GM12878 (cell line): ENCODE measurements at regions not wholly inside any gene's neighbourhood (a gene's known extent, or its start where the extent isn't known, plus 50 kb on each side); places are given as distances from the start of the nearest gene placed in this dataset.

ENCODE experiments used
- ATAC-seq: fragments of 200-7000 bp; cut with Tn5 transposase; 3 replicates; pipeline ENCODE4 v1.9.1; 2020; ENCODE audit warnings: mild to moderate bottlenecking, moderate library complexity
- BruUV-seq: library from RNA; stranded (reverse); fragments of 400-500 nt; replicated peaks from 2 replicates; lab custom pipeline; 2021; lab: Mats Ljungman, UMichigan
- CTCF ChIA-PET: fragments of 300-600 bp; sonication (Branson Sonifier 250); formaldehyde crosslinking; extraction: SDS; loops from one replicate; lab custom pipeline; 2021; ENCODE audit warnings: inconsistent platforms; lab: Yijun Ruan, JAX
- POLR2A ChIA-PET: fragments of 350-600 bp; formaldehyde crosslinking; extraction: SDS; loops from one replicate; lab custom pipeline; 2021; ENCODE audit warnings: inconsistent platforms; lab: Charles Lee
- RAD21 ChIA-PET: fragments of 300-600 bp; sonication (Branson Sonifier 250); formaldehyde crosslinking; loops from one replicate; lab custom pipeline; 2023; ENCODE audit warnings: antibody characterized with exemption; ENCODE audit not compliant: unreplicated experiment; lab: Charles Lee
- SMC1A ChIA-PET: fragments of 300-600 bp; sonication (Branson Sonifier 250); formaldehyde crosslinking; loops from one replicate; lab custom pipeline; 2023; ENCODE audit not compliant: unreplicated experiment, uncharacterized antibody; lab: Charles Lee
- DNase-seq: peaks from one replicate; pipeline ENCODE4 v3.0.0-alpha.2; 2011; ENCODE audit warnings: low read depth, low spot score
- FAIRE-seq: peaks from 3 replicates; lab custom pipeline; 2011; peaks lifted over from hg19 to GRCh38; lab: Jason Lieb, UNC
- H2AFZ ChIP-seq: 2 replicates; pipeline ENCODE4 v1.6.0; 2011; ENCODE audit warnings: low read depth, low read length, control low read depth; ENCODE audit not compliant: control insufficient read depth
- H3K27ac ChIP-seq: 2 replicates; pipeline ENCODE4 v1.5.1; 2011; ENCODE audit warnings: control low read depth; ENCODE audit not compliant: control insufficient read depth, insufficient read depth
- H3K27me3 ChIP-seq, 2 experiments: replicated peaks in 1 of 2; 2 replicates each; pipeline versions ENCODE4 v1.6.0 to v1.6.1; 2011; ENCODE audit warnings: low read length in 1 of 2; ENCODE audit not compliant: control insufficient read depth in 2 of 2, insufficient read depth in 2 of 2
- H3K36me3 ChIP-seq, 2 experiments: 2 replicates each; pipeline ENCODE4 v1.5.1; 2011; ENCODE audit warnings: low read length in 1 of 2; ENCODE audit not compliant: control insufficient read depth in 2 of 2, insufficient read depth in 2 of 2
- H3K4me1 ChIP-seq: 2 replicates; pipeline ENCODE4 v1.6.1; 2011; ENCODE audit warnings: mild to moderate bottlenecking, low read length, moderate library complexity, mixed read lengths; ENCODE audit not compliant: control insufficient read depth, insufficient read depth
- H3K4me2 ChIP-seq: 2 replicates; pipeline ENCODE4 v1.6.0; 2011; ENCODE audit warnings: control low read depth; ENCODE audit not compliant: control insufficient read depth, insufficient read depth
- H3K4me3 ChIP-seq: fragments of 200-600 bp; sonication (generic); 2 replicates; pipeline ENCODE4 v1.5.1; 2016
- H3K79me2 ChIP-seq: 2 replicates; pipeline ENCODE4 v1.6.0; 2011; ENCODE audit warnings: low read length; ENCODE audit not compliant: control insufficient read depth, insufficient read depth
- H3K9ac ChIP-seq: 2 replicates; pipeline ENCODE4 v1.8.0; 2011; ENCODE audit warnings: low read length, control low read depth, mixed read lengths; ENCODE audit not compliant: control insufficient read depth, insufficient read depth
- H3K9me3 ChIP-seq: replicated peaks from 3 replicates; pipeline ENCODE4 v1.5.1; 2011; ENCODE audit warnings: mild to moderate bottlenecking, low read length; ENCODE audit not compliant: control insufficient read depth, insufficient read depth
- H4K20me1 ChIP-seq: 2 replicates; pipeline ENCODE4 v1.6.0; 2011; ENCODE audit not compliant: control insufficient read depth, insufficient read depth
- BHLHE40 ChIP-seq, 2 experiments: fragments of 450-650 bp in 1 of 2; IDR thresholded peaks; 2 replicates each; pipeline ENCODE4 v1.6.1; 2011 to 2017; ENCODE audit warnings: low read depth in 2 of 2, borderline replicate concordance in 1 of 2, improper control_type of control experiment in 1 of 2, low read length in 1 of 2, mild to moderate bottlenecking in 1 of 2
- CREB1 ChIP-seq: IDR thresholded peaks from 2 replicates; pipeline ENCODE4 v1.6.1; 2012; ENCODE audit warnings: low read depth, mild to moderate bottlenecking, inconsistent platforms
- DPF2 ChIP-seq: fragments of 450-650 bp; IDR thresholded peaks from 2 replicates; pipeline ENCODE4 v1.6.1; 2017; ENCODE audit warnings: mild to moderate bottlenecking
- ELK1 ChIP-seq: IDR thresholded peaks from 2 replicates; pipeline ENCODE4 v1.6.1; 2012; ENCODE audit warnings: low read depth, low read length, improper control_type of control experiment
- HDGF ChIP-seq: fragments of 450-650 bp; IDR thresholded peaks from 2 replicates; pipeline ENCODE4 v1.6.1; 2016; ENCODE audit warnings: antibody characterized with exemption
- MXI1 ChIP-seq: fragments of 150-350 bp; IDR thresholded peaks from 2 replicates; pipeline ENCODE4 v1.6.1; 2011; ENCODE audit warnings: low read depth, mild to moderate bottlenecking, inconsistent platforms, low read length, improper control_type of control experiment
- MYB ChIP-seq: fragments of 150-350 bp; IDR thresholded peaks from 2 replicates; pipeline ENCODE4 v1.6.1; 2014; ENCODE audit warnings: mild to moderate bottlenecking, low read depth, low read length, borderline replicate concordance
- NFYA ChIP-seq: IDR thresholded peaks from 2 replicates; pipeline ENCODE4 v1.6.1; 2011; ENCODE audit warnings: low read depth, mild to moderate bottlenecking, low read length, improper control_type of control experiment, borderline replicate concordance
- PAX5 ChIP-seq: IDR thresholded peaks from 2 replicates; pipeline ENCODE4 v1.6.1; 2011; ENCODE audit warnings: low read depth, low read length, borderline replicate concordance
- PKNOX1 ChIP-seq: fragments of 450-650 bp; IDR thresholded peaks from 2 replicates; pipeline ENCODE4 v1.6.1; 2016; ENCODE audit warnings: mild to moderate bottlenecking
- POLR2A ChIP-seq: IDR thresholded peaks from 2 replicates; pipeline ENCODE4 v1.6.1; 2011; ENCODE audit warnings: low read depth, mild to moderate bottlenecking, low read length
- SMARCA5 ChIP-seq: fragments of 450-650 bp; IDR thresholded peaks from 2 replicates; pipeline ENCODE4 v1.6.1; 2017; ENCODE audit warnings: mild to moderate bottlenecking
- ZBED1 ChIP-seq: IDR thresholded peaks from 2 replicates; pipeline ENCODE4 v1.6.1; 2016; ENCODE audit warnings: borderline replicate concordance
- ZNF217 ChIP-seq: fragments of 450-650 bp; IDR thresholded peaks from 2 replicates; pipeline ENCODE4 v1.6.1; 2017; ENCODE audit warnings: antibody characterized with exemption, mild to moderate bottlenecking
- WGBS: methylation state at CpG from one replicate; pipeline ENCODE4 v1.1.6; 2016; ENCODE audit warnings: low lambda C conversion rate; ENCODE audit not compliant: insufficient replicate concordance, insufficient coverage; ENCODE audit errors: missing lambda C conversion rate; 5-methylcytosine and 5-hydroxymethylcytosine counted together
- in situ Hi-C: fragments of 300-500 bp; cut with MboI; formaldehyde crosslinking; loops from 9 replicates; pipeline ENCODE4 v1.14.3; 2018; ENCODE audit warnings: mixed read lengths
- intact Hi-C: fragments of 100-400 bp; cut with micrococcal nuclease; formaldehyde crosslinking; loops from one replicate; pipeline ENCODE4 v1.14.2; 2022; ENCODE audit not compliant: unreplicated experiment
- TF ChIP-seq, protein P1 (sequence below): fragments of 450-650 bp; IDR thresholded peaks from 2 replicates; pipeline ENCODE4 v1.6.1; 2017; ENCODE audit warnings: borderline replicate concordance
- TF ChIP-seq, protein P2 (sequence below): IDR thresholded peaks from 2 replicates; pipeline ENCODE4 v1.6.1; 2011; ENCODE audit warnings: low read depth, mild to moderate bottlenecking, low read length, moderate library complexity, borderline replicate concordance; ENCODE audit errors: extremely low read depth

- no peaks in the 10 kb centered on the region for H3K79me2 ChIP-seq
- no peak for TF ChIP-seq ELK1
- TF ChIP-seq, protein P1, sequence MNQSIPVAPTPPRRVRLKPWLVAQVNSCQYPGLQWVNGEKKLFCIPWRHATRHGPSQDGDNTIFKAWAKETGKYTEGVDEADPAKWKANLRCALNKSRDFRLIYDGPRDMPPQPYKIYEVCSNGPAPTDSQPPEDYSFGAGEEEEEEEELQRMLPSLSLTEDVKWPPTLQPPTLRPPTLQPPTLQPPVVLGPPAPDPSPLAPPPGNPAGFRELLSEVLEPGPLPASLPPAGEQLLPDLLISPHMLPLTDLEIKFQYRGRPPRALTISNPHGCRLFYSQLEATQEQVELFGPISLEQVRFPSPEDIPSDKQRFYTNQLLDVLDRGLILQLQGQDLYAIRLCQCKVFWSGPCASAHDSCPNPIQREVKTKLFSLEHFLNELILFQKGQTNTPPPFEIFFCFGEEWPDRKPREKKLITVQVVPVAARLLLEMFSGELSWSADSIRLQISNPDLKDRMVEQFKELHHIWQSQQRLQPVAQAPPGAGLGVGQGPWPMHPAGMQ: no peak
- no peak for TF ChIP-seq CREB1
- no peak for TF ChIP-seq PAX5
- no peak for TF ChIP-seq PKNOX1
- no peak for TF ChIP-seq ZNF217
- no peak for TF ChIP-seq ZBED1
- no peak for TF ChIP-seq BHLHE40 (IDR thresholded peaks at IDR 0.05; ENCODE audit: borderline replicate concordance in 1 of 2, low read depth in 2 of 2, low read length in 1 of 2)
- no peak for TF ChIP-seq SMARCA5
- no peak for TF ChIP-seq DPF2
- no peak for TF ChIP-seq NFYA
- no peak for TF ChIP-seq MXI1
- TF ChIP-seq, protein P2, sequence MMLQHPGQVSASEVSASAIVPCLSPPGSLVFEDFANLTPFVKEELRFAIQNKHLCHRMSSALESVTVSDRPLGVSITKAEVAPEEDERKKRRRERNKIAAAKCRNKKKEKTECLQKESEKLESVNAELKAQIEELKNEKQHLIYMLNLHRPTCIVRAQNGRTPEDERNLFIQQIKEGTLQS: no peak
- TF ChIP-seq HDGF: no peak
- no peak for TF ChIP-seq MYB
- no peak for TF ChIP-seq POLR2A
- no peaks in the 10 kb centered on the region for H3K9me3 ChIP-seq
- no peak for FAIRE-seq
- intact Hi-C loops (no loop called here), in situ Hi-C loops (no loop called here)
- H4K20me1 ChIP-seq: no peaks in the 10 kb centered on the region
- ChIA-PET CTCF (no interaction called here), RAD21 (no interaction called here), SMC1A (no interaction called here), POLR2A (no interaction called here)
- WGBS: 4% methylated on average over 1 of the region's 1 CpG
- ATAC-seq: no peak
- no peak for DNase-seq
- H2AFZ ChIP-seq: no peak overlapping the region
- no peak overlapping the region for H3K9ac ChIP-seq
- H3K27me3 ChIP-seq: no peaks in the 10 kb centered on the region
- no TSS peak for BruUV-seq
- H3K4me3 ChIP-seq: no peak overlapping the region
- H3K36me3 ChIP-seq: no peaks in the 10 kb centered on the region
- no peak overlapping the region for H3K4me2 ChIP-seq
- H3K4me1 ChIP-seq: no peaks in the 10 kb centered on the region
- no peak overlapping the region for H3K27ac ChIP-seq
Observed at GRCh38 chr14:98877065-98877464, 394.9 kb downstream of the BCL11B start.
